ENCODE measurements at regions not wholly inside any gene's neighbourhood (a gene's known extent, or its start where the extent isn't known, plus 50 kb on each side); places are given as distances from the start of the nearest gene placed in this dataset.

GRCh38 chr9:101977614-101978210 is 239.3 kb upstream of the GRIN3A start:
- peak in 1 of 5 experiments; percentile 23 for TF ChIP-seq CTCF (IDR thresholded peaks at IDR 0.05 in 4 of 5, conservative IDR thresholded peaks at IDR 0.05 in 1 of 5)
- TF ChIP-seq POLR2A (IDR thresholded peaks at IDR 0.05): no peak
